GM12891 (cell line): ENCODE measurements at regions not wholly inside any gene's neighbourhood (a gene's known extent, or its start where the extent isn't known, plus 50 kb on each side); places are given as distances from the start of the nearest gene placed in this dataset.

Experiments
- POLR2A ChIP-seq: IDR thresholded peaks from 2 replicates; pipeline ENCODE4 v1.6.1; 2011; ENCODE audit warnings: low read depth, low read length, control low read depth
- POLR2AphosphoS5 ChIP-seq: IDR thresholded peaks from 2 replicates; pipeline ENCODE4 v1.6.1; 2011; ENCODE audit warnings: low read depth, low read length, control low read depth

GRCh38 chr17:53631486-53631885, 191.2 kb upstream of the KIF2B start:
- no peak for TF ChIP-seq POLR2AphosphoS5
- no peak for TF ChIP-seq POLR2A
